H1 (cell line): ENCODE measurements at regions not wholly inside any gene's neighbourhood (a gene's known extent, or its start where the extent isn't known, plus 50 kb on each side); places are given as distances from the start of the nearest gene placed in this dataset.

Experiments used
- BACH1 ChIP-seq: IDR thresholded peaks from 2 replicates; pipeline ENCODE4 v1.6.1; 2012; ENCODE audit warnings: low read length, improper control_type of control experiment
- CTBP2 ChIP-seq: IDR thresholded peaks from 2 replicates; pipeline ENCODE4 v1.7.0; 2011; ENCODE audit warnings: borderline replicate concordance, mild to moderate bottlenecking, moderate library complexity, mixed read lengths, low read length; ENCODE audit not compliant: insufficient read depth, insufficient read length
- HDAC6 ChIP-seq: IDR thresholded peaks from one replicate; pipeline ENCODE4 v1.7.1; 2012; ENCODE audit warnings: low read depth, mild to moderate bottlenecking, inconsistent platforms, low read length, moderate library complexity
- KDM4A ChIP-seq: IDR thresholded peaks from one replicate; pipeline ENCODE4 v1.7.1; 2012; ENCODE audit warnings: low read depth, mild to moderate bottlenecking, moderate library complexity, low read length, inconsistent platforms; ENCODE audit not compliant: severe bottlenecking
- RFX5 ChIP-seq: IDR thresholded peaks from 2 replicates; pipeline ENCODE4 v1.6.1; 2011; ENCODE audit warnings: low read depth, low read length, improper control_type of control experiment, borderline replicate concordance
- TAF7 ChIP-seq: optimal IDR thresholded peaks from 2 replicates; pipeline ENCODE3; 2011; ENCODE audit warnings: low read depth, mild to moderate bottlenecking, inconsistent platforms, low read length, moderate library complexity, borderline replicate concordance

DNA sequence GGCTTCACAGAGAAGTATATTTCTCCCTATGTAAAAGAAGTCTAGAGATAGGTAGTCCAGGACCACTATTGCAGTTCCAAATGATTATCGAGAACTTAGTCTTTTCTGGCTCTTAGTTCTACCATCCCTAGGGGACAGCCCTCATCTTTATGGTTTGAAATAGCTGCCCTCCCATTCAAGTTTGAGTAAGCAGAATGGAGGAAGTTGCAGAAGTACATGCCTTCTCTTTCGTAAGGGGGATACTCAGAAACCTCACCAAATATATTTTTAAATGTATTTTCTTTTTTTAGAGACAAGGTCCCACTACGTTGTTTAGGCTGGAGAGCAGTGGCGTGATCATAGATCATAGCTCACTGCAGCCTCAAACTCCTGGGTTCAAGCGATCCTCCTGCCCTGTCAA lies 236.8 kb upstream of the RREB1 start (continued):
- no peak for TF ChIP-seq CTBP2
- no peak for TF ChIP-seq HDAC6
- TF ChIP-seq RFX5 = no peak
- no peak for TF ChIP-seq KDM4A
- TF ChIP-seq BACH1 = no peak
- TF ChIP-seq TAF7 = no peak
- TF ChIP-seq, all 59 proteins: peak for 0
